PC-3 (cell line): ENCODE measurements at regions not wholly inside any gene's neighbourhood (a gene's known extent, or its start where the extent isn't known, plus 50 kb on each side); places are given as distances from the start of the nearest gene placed in this dataset.

Source experiments
- ATAC-seq: fragments of 200-7000 bp; cut with Tn5 transposase; 2 replicates; pipeline ENCODE4 v1.9.1; 2020; ENCODE audit warnings: mild to moderate bottlenecking, moderate library complexity
- BruUV-seq: library from RNA; stranded (reverse); fragments of 400-500 nt; replicated peaks from 2 replicates; lab custom pipeline; 2021; lab: Mats Ljungman, UMichigan
- CTCF ChIA-PET: fragments of 300-600 bp; sonication (Branson Sonifier 250); formaldehyde crosslinking; loops from one replicate; lab custom pipeline; 2022; ENCODE audit warnings: antibody characterized with exemption; lab: Charles Lee
- POLR2A ChIA-PET: fragments of 300-600 bp; sonication (Branson Sonifier 250); formaldehyde crosslinking; loops from one replicate; lab custom pipeline; 2022; ENCODE audit warnings: antibody characterized with exemption; ENCODE audit not compliant: unreplicated experiment; lab: Charles Lee
- DNase-seq: peaks from one replicate; pipeline ENCODE4 v3.0.0-alpha.2; 2015
- H2AFZ ChIP-seq: fragments of 300-600 bp; sonication (generic); 2 replicates; pipeline ENCODE4 v1.6.0; 2016; ENCODE audit warnings: antibody characterized with exemption, low read length
- H3F3A ChIP-seq: fragments of 300-600 bp; sonication (generic); one replicate; pipeline ENCODE4 v1.6.0; 2017; ENCODE audit warnings: antibody characterized with exemption, low read length, control low read depth, mild to moderate bottlenecking; ENCODE audit not compliant: unreplicated experiment
- H3K27ac ChIP-seq: fragments of 300-600 bp; sonication (generic); 2 replicates; pipeline ENCODE4 v1.5.1; 2016; ENCODE audit warnings: mild to moderate bottlenecking, low read length
- H3K27me3 ChIP-seq: fragments of 300-600 bp; sonication (generic); 2 replicates; pipeline ENCODE4 v1.6.1; 2016; ENCODE audit warnings: low read length, mixed read lengths
- H3K36me3 ChIP-seq: fragments of 300-600 bp; sonication (generic); 2 replicates; pipeline ENCODE4 v1.6.1; 2016; ENCODE audit warnings: low read depth, mixed run types, low read length, mixed read lengths
- H3K4me1 ChIP-seq: fragments of 300-600 bp; sonication (generic); 2 replicates; pipeline ENCODE4 v1.5.1; 2016; ENCODE audit warnings: low read length; ENCODE audit not compliant: insufficient read depth
- H3K4me2 ChIP-seq: fragments of 300-600 bp; sonication (generic); 2 replicates; pipeline ENCODE4 v1.6.0; 2016; ENCODE audit warnings: low read length
- H3K4me3 ChIP-seq: fragments of 300-600 bp; sonication (generic); 2 replicates; pipeline ENCODE4 v1.5.1; 2016; ENCODE audit warnings: mild to moderate bottlenecking, low read length, mixed read lengths
- H3K79me2 ChIP-seq: fragments of 300-600 bp; sonication (generic); 2 replicates; pipeline ENCODE4 v1.6.1; 2017; ENCODE audit warnings: low read length, mixed read lengths
- H3K9ac ChIP-seq: fragments of 300-600 bp; sonication (generic); 2 replicates; pipeline ENCODE4 v1.6.0; 2016; ENCODE audit warnings: mild to moderate bottlenecking, low read length
- H3K9me2 ChIP-seq: fragments of 300-600 bp; sonication (generic); replicated peaks from 2 replicates; pipeline ENCODE4 v1.6.1; 2016; ENCODE audit warnings: mixed run types, low read length, mixed read lengths
- H3K9me3 ChIP-seq: fragments of 300-600 bp; sonication (generic); 2 replicates; pipeline ENCODE4 v1.6.1; 2016; ENCODE audit warnings: low read length, mixed read lengths
- H4K20me1 ChIP-seq: fragments of 300-600 bp; sonication (generic); 2 replicates; pipeline ENCODE4 v1.6.1; 2016; ENCODE audit warnings: low read length, mixed read lengths
- CTCF ChIP-seq: fragments of 300-600 bp; sonication (generic); conservative IDR thresholded peaks from 2 replicates; pipeline ENCODE4 v1.5.1; 2017; ENCODE audit warnings: antibody characterized with exemption, low read depth, mild to moderate bottlenecking, low read length
- EZH2 ChIP-seq: fragments of 300-600 bp; sonication (generic); IDR thresholded peaks from one replicate; pipeline ENCODE4 v1.6.1; 2017; ENCODE audit warnings: antibody characterized with exemption, mild to moderate bottlenecking, low read length; ENCODE audit not compliant: unreplicated experiment
- EZH2phosphoT487 ChIP-seq: fragments of 300-600 bp; sonication (generic); IDR thresholded peaks from 2 replicates; pipeline ENCODE4 v1.6.1; 2018; ENCODE audit warnings: mild to moderate bottlenecking, antibody characterized with exemption, low read length, borderline replicate concordance
- intact Hi-C: fragments of 100-400 bp; cut with micrococcal nuclease; formaldehyde crosslinking; loops from 2 replicates; pipeline ENCODE4 v1.9.0; 2023

DNA sequence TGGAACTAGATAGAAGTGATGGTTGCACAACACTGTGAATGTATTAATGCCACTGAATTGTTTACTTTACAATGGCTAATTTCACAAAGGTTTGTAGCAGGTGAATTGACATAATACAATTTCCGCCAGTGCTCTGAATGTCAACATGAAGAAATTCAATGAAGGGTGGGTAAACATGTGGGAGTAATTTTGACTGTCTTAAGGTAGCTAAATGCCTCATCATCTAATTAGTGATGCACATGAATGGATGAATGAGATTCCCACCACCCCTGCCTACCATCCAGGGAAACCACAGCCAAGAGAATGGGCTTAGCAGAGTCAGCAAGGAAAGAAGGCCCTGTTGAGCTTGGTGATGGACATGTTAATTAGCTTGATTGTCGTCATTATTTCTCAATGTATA lies 275.3 kb downstream of the ALDH8A1 start:
- Histone ChIP-seq H3K27me3 (no peaks in the 10 kb centered on the region), H3K79me2 (no peaks in the 10 kb centered on the region), H3K9me3 (no peaks in the 10 kb centered on the region), H3K4me2 (no peak overlapping the region), H3K9ac (no peak overlapping the region), H4K20me1 (no peaks in the 10 kb centered on the region), H3K36me3 (no peaks in the 10 kb centered on the region), H3F3A (no peaks in the 10 kb centered on the region), H3K4me1 (no peaks in the 10 kb centered on the region), H3K27ac (no peak overlapping the region), H3K9me2 (no peaks in the 10 kb centered on the region), H3K4me3 (no peak overlapping the region), H2AFZ (no peak overlapping the region)
- CTCF ChIA-PET: no interaction called here
- POLR2A ChIA-PET: no interaction called here
- DNase-seq (no peak), ATAC-seq (no peak)
- TF ChIP-seq CTCF: no peak
- no peak for TF ChIP-seq EZH2
- no peak for TF ChIP-seq EZH2phosphoT487
- intact Hi-C loops: no loop called here
- no TSS peak for BruUV-seq

DNA sequence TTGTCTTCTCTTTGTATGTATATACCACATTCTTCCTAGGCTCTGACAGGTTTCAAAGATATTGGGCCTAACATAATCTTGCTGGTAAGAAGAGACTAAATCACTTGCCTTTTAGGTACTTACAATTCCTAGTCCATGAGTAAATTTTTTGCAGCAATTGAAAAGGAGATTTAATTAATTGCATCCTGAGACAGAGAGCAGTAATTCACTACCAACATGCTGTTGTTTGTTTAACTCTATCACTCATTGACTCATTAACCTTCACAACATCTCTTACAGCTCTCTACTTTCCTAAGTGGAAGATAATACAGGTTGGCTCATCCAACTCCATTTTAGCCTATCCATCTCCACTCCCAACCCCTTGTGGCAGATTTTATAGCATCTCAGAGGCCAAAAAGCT lies 280.4 kb downstream of the ALDH8A1 start:
- Histone ChIP-seq H3K36me3 (no peaks in the 10 kb centered on the region), H4K20me1 (no peaks in the 10 kb centered on the region), H3F3A (no peaks in the 10 kb centered on the region), H3K4me2 (no peak overlapping the region), H3K4me3 (no peak overlapping the region), H3K4me1 (no peaks in the 10 kb centered on the region), H3K9me2 (no peaks in the 10 kb centered on the region), H3K9ac (no peak overlapping the region), H3K9me3 (no peaks in the 10 kb centered on the region), H3K79me2 (no peaks in the 10 kb centered on the region), H2AFZ (no peak overlapping the region), H3K27me3 (no peaks in the 10 kb centered on the region), H3K27ac (no peak overlapping the region)
- DNase-seq: no peak
- ChIA-PET POLR2A (no interaction called here), CTCF (no interaction called here)
- no TSS peak for BruUV-seq
- intact Hi-C loops: no loop called here
- ATAC-seq: no peak
- TF ChIP-seq EZH2phosphoT487 (no peak), CTCF (no peak), EZH2 (no peak)

DNA sequence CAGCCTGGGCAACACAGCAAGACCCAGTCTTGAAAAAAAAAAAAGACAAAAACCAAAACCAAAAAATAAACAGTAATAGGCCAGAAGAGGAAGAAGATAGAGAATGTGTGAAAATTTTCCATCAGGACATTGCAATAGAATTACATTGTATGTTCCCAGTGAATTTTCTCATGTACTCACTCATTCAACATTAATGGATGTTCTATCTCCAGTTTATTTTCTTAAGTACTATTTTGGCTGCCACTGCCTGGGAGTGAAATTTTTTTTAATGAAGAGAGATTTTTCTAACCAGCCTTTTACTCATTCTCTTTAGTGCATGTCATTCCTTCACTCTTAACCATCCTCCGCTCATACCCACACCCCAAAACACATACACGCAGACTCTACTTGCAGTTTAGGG lies 282.8 kb downstream of the ALDH8A1 start:
- ATAC-seq (no peak), DNase-seq (no peak)
- TF ChIP-seq EZH2phosphoT487 (no peak), EZH2 (no peak), CTCF (no peak)
- Histone ChIP-seq H4K20me1 (no peaks in the 10 kb centered on the region), H2AFZ (no peak overlapping the region), H3K79me2 (no peaks in the 10 kb centered on the region), H3K4me1 (no peaks in the 10 kb centered on the region), H3K36me3 (no peaks in the 10 kb centered on the region), H3K9me3 (no peaks in the 10 kb centered on the region), H3K4me2 (no peak overlapping the region), H3K27ac (no peak overlapping the region), H3K9me2 (no peaks in the 10 kb centered on the region), H3F3A (no peaks in the 10 kb centered on the region), H3K4me3 (no peak overlapping the region), H3K27me3 (no peaks in the 10 kb centered on the region), H3K9ac (no peak overlapping the region)
- ChIA-PET CTCF (no interaction called here), POLR2A (no interaction called here)
- no TSS peak for BruUV-seq
- intact Hi-C loops: no loop called here
